Smooth muscle cell of the brain vasculature (primary cell): ENCODE measurements at regions not wholly inside any gene's neighbourhood (a gene's known extent, or its start where the extent isn't known, plus 50 kb on each side); places are given as distances from the start of the nearest gene placed in this dataset.
"Not testable (repeated sequence)": the region's sequence is repeated elsewhere in the genome, so short reads cannot be mapped to it uniquely, and the experiment has no call there.

ENCODE experiments used
- DNase-seq: peaks from one replicate; pipeline ENCODE4 v3.0.0-alpha.2; 2012; ENCODE audit warnings: low read depth, low spot score

- DNase-seq = no peak
Measured at GRCh38 chr4:1572964-1573720, 111.0 kb downstream of the FAM53A start.

- no peak for DNase-seq
Measured at GRCh38 chr4:1572521-1572920, 111.6 kb downstream of the FAM53A start.

GRCh38 chr4:1572010-1572385, 112.1 kb downstream of the FAM53A start:
- DNase-seq = no peak

- DNase-seq = no peak
Measured at GRCh38 chr4:1571165-1572009, 112.7 kb downstream of the FAM53A start.

GRCh38 chr4:1570291-1571164, 113.6 kb downstream of the FAM53A start:
- no peak for DNase-seq

- no peak for DNase-seq
Measured at GRCh38 chr4:1569461-1570151, 114.5 kb downstream of the FAM53A start.

- DNase-seq = no peak
Measured at GRCh38 chr4:1568855-1569460, 115.2 kb downstream of the FAM53A start.

- no peak for DNase-seq
Measured at GRCh38 chr4:1567808-1568581, 116.1 kb downstream of the FAM53A start.

- DNase-seq = no peak
Measured at GRCh38 chr4:1567519-1567807, 116.7 kb downstream of the FAM53A start.

GRCh38 chr4:1566838-1567518, 117.1 kb downstream of the FAM53A start:
- no peak for DNase-seq

- not testable (repeated sequence) for DNase-seq
Measured at GRCh38 chr4:1566301-1566837, 117.7 kb downstream of the FAM53A start.

GRCh38 chr4:1565598-1566295, 118.4 kb downstream of the FAM53A start:
- no peak for DNase-seq

GRCh38 chr4:1564535-1565375, 119.4 kb downstream of the FAM53A start:
- no peak for DNase-seq

GRCh38 chr4:1563768-1564485, 120.2 kb downstream of the FAM53A start:
- no peak for DNase-seq

GRCh38 chr4:1563241-1563640, 120.9 kb downstream of the FAM53A start:
- DNase-seq = no peak

- no peak for DNase-seq
Measured at GRCh38 chr4:1562771-1563170, 121.3 kb downstream of the FAM53A start.

GRCh38 chr4:1562371-1562770, 121.7 kb downstream of the FAM53A start:
- no peak for DNase-seq
